MCF 10A (cell line): ENCODE measurements at regions not wholly inside any gene's neighbourhood (a gene's known extent, or its start where the extent isn't known, plus 50 kb on each side); places are given as distances from the start of the nearest gene placed in this dataset.
A peak's percentile ranks its signal among the peaks of the same experiment; 100 is the strongest.

ENCODE experiments used
- BruUV-seq: library from RNA; stranded (reverse); fragments of 400-500 nt; replicated peaks from 2 replicates; lab custom pipeline; 2021; lab: Mats Ljungman, UMichigan
- CTCF ChIA-PET: fragments of 300-600 bp; sonication (Branson Sonifier 250); formaldehyde crosslinking; extraction: SDS; loops from one replicate; lab custom pipeline; 2021; ENCODE audit warnings: antibody characterized with exemption, inconsistent platforms; lab: Yijun Ruan, JAX
- POLR2A ChIA-PET: fragments of 300-600, 350-650 bp; sonication (Branson Sonifier 250); formaldehyde crosslinking; extraction: SDS; loops from one replicate; lab custom pipeline; 2020; ENCODE audit warnings: antibody characterized with exemption, inconsistent platforms; lab: Yijun Ruan, JAX
- DNase-seq: peaks from one replicate; pipeline ENCODE4 v3.0.0-alpha.2; 2018; ENCODE audit not compliant: unreplicated experiment
- H3K27ac Mint-ChIP-seq: one replicate; pipeline ENCODE4 v1.8.0; 2022; ENCODE audit warnings: mild to moderate bottlenecking, low read depth, mixed read lengths; ENCODE audit not compliant: unreplicated experiment
- H3K27me3 Mint-ChIP-seq: one replicate; pipeline ENCODE4 v1.8.0; 2022; ENCODE audit warnings: mixed read lengths; ENCODE audit not compliant: insufficient read depth, unreplicated experiment
- H3K36me3 Mint-ChIP-seq: one replicate; pipeline ENCODE4 v1.8.0; 2022; ENCODE audit warnings: mild to moderate bottlenecking, moderate library complexity, mixed read lengths; ENCODE audit not compliant: insufficient read depth, unreplicated experiment
- H3K4me1 Mint-ChIP-seq: one replicate; pipeline ENCODE4 v1.8.0; 2022; ENCODE audit warnings: mixed read lengths; ENCODE audit not compliant: insufficient read depth, unreplicated experiment
- H3K4me3 Mint-ChIP-seq: one replicate; pipeline ENCODE4 v1.8.0; 2022; ENCODE audit warnings: mild to moderate bottlenecking, moderate library complexity, mixed read lengths; ENCODE audit not compliant: unreplicated experiment
- H3K9me3 Mint-ChIP-seq: one replicate; pipeline ENCODE4 v1.8.0; 2022; ENCODE audit warnings: mixed read lengths; ENCODE audit not compliant: unreplicated experiment
- CTCF ChIP-seq: fragments of 200-600 bp; IDR thresholded peaks from one replicate; pipeline ENCODE4 v1.8.0; 2022; ENCODE audit warnings: antibody characterized with exemption, mild to moderate bottlenecking; ENCODE audit not compliant: unreplicated experiment
- intact Hi-C: fragments of 100-400 bp; cut with micrococcal nuclease; formaldehyde crosslinking; loops from 2 replicates; pipeline ENCODE4 v1.14.1; 2022

- no peak overlapping the region for H3K4me3 Mint-ChIP-seq
- H3K36me3 Mint-ChIP-seq = no peaks in the 10 kb centered on the region
- no peak for TF ChIP-seq CTCF
- no peak overlapping the region for H3K27ac Mint-ChIP-seq
- BruUV-seq = no TSS peak
- intact Hi-C loops = loop anchor here (5.0 kb wide), 2 partner anchors 133 to 352 kb away; no protein-coding TSS in a partner anchor
- H3K9me3 Mint-ChIP-seq = no peaks in the 10 kb centered on the region
- POLR2A ChIA-PET = interaction anchor here (1.0 kb wide), 1 partner anchor 12 kb away, joined by 3 read pairs; no protein-coding TSS in a partner anchor
- H3K27me3 Mint-ChIP-seq = no peaks in the 10 kb centered on the region
- DNase-seq = no peak
- CTCF ChIA-PET = no interaction called here
- peaks cover 11% of the 10 kb centered on the region for H3K4me1 Mint-ChIP-seq
These were observed 336.8 kb downstream of the ARL6IP6 start for GRCh38 chr2:153055182-153055581.

GRCh38 chr2:153052807-153053559, 334.6 kb downstream of the ARL6IP6 start:
- BruUV-seq = no TSS peak
- TF ChIP-seq CTCF = no peak
- Mint-ChIP-seq H3K9me3 (no peaks in the 10 kb centered on the region), H3K4me1 (no peaks in the 10 kb centered on the region), H3K27ac (no peak overlapping the region), H3K4me3 (no peak overlapping the region), H3K27me3 (no peaks in the 10 kb centered on the region), H3K36me3 (no peaks in the 10 kb centered on the region)
- ChIA-PET CTCF (interaction anchor here (1.1 kb wide), 1 partner anchor 10 kb away, joined by 3 read pairs; no protein-coding TSS in a partner anchor), POLR2A (no interaction called here)
- no peak for DNase-seq
- intact Hi-C loops = no loop called here

GRCh38 chr2:153047220-153047619, 328.8 kb downstream of the ARL6IP6 start:
- BruUV-seq = no TSS peak
- ChIA-PET POLR2A (interaction anchor here (0.7 kb wide), 1 partner anchor 16 kb away, joined by 4 read pairs; no protein-coding TSS in a partner anchor), CTCF (interaction anchor here (0.6 kb wide), 1 partner anchor 42 kb away, joined by 3 read pairs; no protein-coding TSS in a partner anchor)
- TF ChIP-seq CTCF = no peak
- H3K27me3 Mint-ChIP-seq = no peaks in the 10 kb centered on the region
- DNase-seq = no peak
- H3K4me3 Mint-ChIP-seq = no peak overlapping the region
- intact Hi-C loops = no loop called here
- H3K4me1 Mint-ChIP-seq = peaks cover 6% of the 10 kb centered on the region
- H3K27ac Mint-ChIP-seq = no peak overlapping the region
- H3K9me3 Mint-ChIP-seq = peaks cover 8% of the 10 kb centered on the region
- H3K36me3 Mint-ChIP-seq = no peaks in the 10 kb centered on the region

- Mint-ChIP-seq H3K4me1 (peaks cover 6% of the 10 kb centered on the region), H3K4me3 (no peak overlapping the region), H3K27ac (no peak overlapping the region), H3K9me3 (peaks cover 8% of the 10 kb centered on the region), H3K27me3 (no peaks in the 10 kb centered on the region), H3K36me3 (no peaks in the 10 kb centered on the region)
- peak; percentile 64 for DNase-seq
- ChIA-PET CTCF (interaction anchor here (0.7 to 1.0 kb wide), 2 partner anchors 9 to 15 kb away, joined by 3 read pairs; no protein-coding TSS in a partner anchor), POLR2A (interaction anchor here (0.9 to 1.1 kb wide), 2 partner anchors 12 to 16 kb away, joined by 3 to 6 read pairs; no protein-coding TSS in a partner anchor)
- no TSS peak for BruUV-seq
- TF ChIP-seq CTCF = no peak
- intact Hi-C loops = no loop called here
These were observed 325.0 kb downstream of the ARL6IP6 start for GRCh38 chr2:153043385-153043784.
